CD4-positive, alpha-beta T cell treated with Interleukin-12 subunit alpha and Interleukin-12 subunit beta, for 1 hour (primary cell): ENCODE measurements at regions not wholly inside any gene's neighbourhood (a gene's known extent, or its start where the extent isn't known, plus 50 kb on each side); places are given as distances from the start of the nearest gene placed in this dataset.
A peak's percentile ranks its signal among the peaks of the same experiment; 100 is the strongest.

ENCODE experiments used
- DNase-seq: peaks from one replicate; pipeline ENCODE4 v3.0.0-alpha.2; 2020

- DNase-seq = no peak
Observed at GRCh38 chr5:84683594-84683993, 298.9 kb upstream of the EDIL3 start.

- DNase-seq = no peak
Observed at GRCh38 chr5:84682531-84682930, 297.9 kb upstream of the EDIL3 start.

GRCh38 chr5:84680908-84681307 lies 296.2 kb upstream of the EDIL3 start:
- DNase-seq = no peak

- no peak for DNase-seq
Observed at GRCh38 chr5:84673785-84674184, 289.1 kb upstream of the EDIL3 start.

GRCh38 chr5:84667576-84667975 lies 282.9 kb upstream of the EDIL3 start:
- DNase-seq = no peak

- no peak for DNase-seq
Observed at GRCh38 chr5:84650429-84650828, 265.7 kb upstream of the EDIL3 start.

GRCh38 chr5:84647581-84647980 lies 262.9 kb upstream of the EDIL3 start:
- DNase-seq = no peak

- no peak for DNase-seq
Observed at GRCh38 chr5:84642795-84643194, 258.1 kb upstream of the EDIL3 start.

GRCh38 chr5:84642324-84642723 lies 257.6 kb upstream of the EDIL3 start:
- no peak for DNase-seq

GRCh38 chr5:84637662-84638375 lies 253.1 kb upstream of the EDIL3 start:
- no peak for DNase-seq

- DNase-seq = no peak
Observed at GRCh38 chr5:84635235-84636055, 250.8 kb upstream of the EDIL3 start.

- DNase-seq = no peak
Observed at GRCh38 chr5:84634256-84634655, 249.6 kb upstream of the EDIL3 start.

- DNase-seq = no peak
Observed at GRCh38 chr5:84632418-84632817, 247.7 kb upstream of the EDIL3 start.

GRCh38 chr5:84628918-84629317 lies 244.2 kb upstream of the EDIL3 start:
- no peak for DNase-seq

- peak; percentile 6 for DNase-seq
Observed at GRCh38 chr5:84623019-84623418, 238.3 kb upstream of the EDIL3 start.

- DNase-seq = no peak
Observed at GRCh38 chr5:84622461-84622860, 237.8 kb upstream of the EDIL3 start.

GRCh38 chr5:84618262-84618661 lies 233.6 kb upstream of the EDIL3 start:
- DNase-seq = no peak

- DNase-seq = no peak
Observed at GRCh38 chr5:84614906-84615305, 230.2 kb upstream of the EDIL3 start.

- no peak for DNase-seq
Observed at GRCh38 chr5:84606784-84607183, 222.1 kb upstream of the EDIL3 start.

GRCh38 chr5:84605241-84605640 lies 220.6 kb upstream of the EDIL3 start:
- DNase-seq = no peak

- no peak for DNase-seq
Observed at GRCh38 chr5:84603568-84604185, 219.0 kb upstream of the EDIL3 start.

GRCh38 chr5:84602371-84602771 lies 217.7 kb upstream of the EDIL3 start:
- no peak for DNase-seq

GRCh38 chr5:84599964-84600363 lies 215.3 kb upstream of the EDIL3 start:
- DNase-seq = no peak

- no peak for DNase-seq
Observed at GRCh38 chr5:84597904-84598303, 213.2 kb upstream of the EDIL3 start.
